ENCODE measurements at regions not wholly inside any gene's neighbourhood (a gene's known extent, or its start where the extent isn't known, plus 50 kb on each side); places are given as distances from the start of the nearest gene placed in this dataset.
"Not testable (repeated sequence)": the region's sequence is repeated elsewhere in the genome, so short reads cannot be mapped to it uniquely, and the experiment has no call there.

DNA sequence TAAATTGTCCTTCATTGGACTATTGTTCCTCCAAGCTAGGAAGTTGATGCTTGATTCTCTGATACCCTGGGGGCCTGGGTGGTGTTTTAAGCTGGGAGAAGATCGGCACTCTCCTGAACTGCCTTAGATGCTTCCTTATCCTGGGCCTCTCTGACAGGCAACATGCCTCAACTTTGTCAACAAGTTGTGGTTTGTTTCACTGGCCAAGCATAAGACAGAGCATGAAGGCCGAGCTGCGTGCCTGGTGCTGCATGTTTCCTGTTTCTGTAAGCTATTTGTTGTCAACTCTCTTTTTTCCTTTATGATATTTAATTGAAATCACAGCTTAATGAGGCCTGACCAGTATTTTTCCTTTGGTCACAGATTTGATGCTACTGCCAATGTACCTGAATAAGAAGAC is 187.6 kb upstream of the TNC start:
- no peak for DNase-seq

DNA sequence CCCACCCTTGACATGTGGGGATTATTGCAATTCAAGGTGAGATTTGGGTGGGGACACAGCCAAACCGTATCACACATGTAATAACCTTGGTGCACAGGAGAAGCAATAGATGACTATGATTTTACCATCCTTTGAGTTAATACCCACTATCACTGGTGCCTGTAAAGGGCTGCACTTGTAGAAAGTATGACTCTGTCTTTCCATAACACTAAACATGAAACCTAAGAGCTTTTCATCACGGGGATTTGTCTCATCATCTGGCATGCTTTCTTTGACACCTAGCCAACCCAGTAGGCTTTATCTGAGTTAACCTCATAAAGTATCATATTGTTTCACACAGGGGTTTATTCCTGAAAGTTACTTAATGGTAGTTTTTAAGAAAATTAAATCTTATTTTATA is 188.9 kb upstream of the TNC start:
- no peak for DNase-seq

DNA sequence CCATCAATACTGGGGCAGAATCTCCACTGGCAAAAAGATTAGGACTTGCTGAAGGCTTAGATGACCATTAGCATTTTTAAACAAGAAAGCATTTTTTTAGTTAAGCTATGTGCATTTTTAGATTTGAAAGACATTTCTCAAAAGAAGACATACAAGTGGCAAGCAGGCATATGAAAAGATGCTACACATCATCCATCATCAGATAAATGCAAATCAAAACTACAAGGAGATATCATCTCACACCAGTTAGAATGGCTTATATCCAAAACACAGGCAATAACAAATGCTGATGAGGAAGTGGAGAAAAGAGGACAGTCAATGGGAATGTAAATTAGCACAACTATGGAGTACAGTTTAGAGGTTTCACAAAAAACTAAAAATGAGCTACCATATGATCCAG is 195.6 kb upstream of the TNC start:
- no peak for DNase-seq

DNA sequence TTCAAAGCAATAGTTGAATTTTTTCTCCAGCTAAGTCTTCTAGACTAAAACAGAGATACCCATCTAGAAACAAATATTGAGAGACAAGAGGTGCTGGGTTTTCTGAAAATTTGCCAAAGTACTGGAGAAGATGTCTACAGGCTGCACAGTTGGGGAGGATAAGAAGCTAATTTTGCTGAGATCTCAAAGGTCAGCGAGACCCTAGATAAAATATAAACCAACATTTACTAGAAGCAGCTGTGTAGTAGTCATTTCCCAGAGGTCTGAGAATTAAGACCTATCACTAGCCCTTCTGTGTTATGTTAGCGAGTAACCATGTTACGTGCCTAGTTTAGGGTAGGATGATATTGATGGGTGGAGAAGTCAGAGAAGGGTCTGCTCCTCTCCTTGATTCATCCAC is 208.5 kb upstream of the TNC start:
- no peak for DNase-seq

DNA sequence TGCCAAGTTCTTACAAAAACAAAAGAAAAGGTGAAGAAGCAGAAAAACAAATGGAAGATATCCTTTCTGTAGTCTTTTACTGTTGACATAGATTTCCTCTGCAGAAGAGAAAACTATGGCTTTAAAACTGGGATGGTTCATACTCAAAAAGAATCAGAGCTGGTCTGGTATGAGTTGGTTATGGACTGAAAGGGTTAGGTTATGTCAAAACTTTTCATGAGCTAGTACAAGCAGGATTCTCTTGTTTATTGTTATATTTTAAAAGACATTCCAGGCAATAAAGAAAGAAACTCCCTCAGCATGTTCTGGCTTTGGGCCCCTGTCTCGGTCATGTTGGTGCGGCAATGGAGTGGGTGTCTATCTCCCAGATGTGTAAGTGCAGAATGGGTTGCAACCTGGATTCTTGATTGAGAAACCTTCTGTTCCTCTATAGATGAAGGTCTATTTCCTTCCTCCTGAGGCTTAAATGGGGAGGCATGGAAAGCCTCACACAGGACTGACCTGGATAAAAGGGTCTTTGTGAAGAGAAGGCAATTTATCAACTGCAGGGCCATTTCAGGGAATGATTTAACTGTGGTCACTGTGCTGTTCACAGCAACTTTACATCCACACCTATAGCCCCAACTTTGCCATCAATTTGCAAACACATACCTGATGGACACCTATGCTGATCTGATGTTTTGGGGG is 209.6 kb upstream of the TNC start:
- no peak for DNase-seq

DNA sequence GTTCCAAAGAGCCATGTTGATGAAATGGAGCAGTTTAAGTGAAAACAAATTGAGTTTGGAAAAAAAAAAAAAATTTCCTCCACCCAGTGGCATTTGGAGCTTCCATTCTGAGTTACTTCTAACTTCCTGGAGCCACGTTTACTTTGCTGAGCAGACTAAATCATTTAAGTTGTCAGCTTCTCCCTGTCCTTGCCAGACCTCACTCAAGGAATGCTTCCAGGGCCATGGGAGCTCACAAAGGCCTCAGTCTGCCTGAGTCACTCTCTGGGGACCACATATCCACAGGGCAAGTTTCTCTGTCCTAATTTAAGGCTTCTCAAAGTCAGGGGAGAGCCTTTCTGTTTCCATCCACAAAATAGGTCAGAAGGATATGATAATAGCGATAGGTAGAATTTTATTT is 210.3 kb upstream of the TNC start:
- DNase-seq: no peak

DNA sequence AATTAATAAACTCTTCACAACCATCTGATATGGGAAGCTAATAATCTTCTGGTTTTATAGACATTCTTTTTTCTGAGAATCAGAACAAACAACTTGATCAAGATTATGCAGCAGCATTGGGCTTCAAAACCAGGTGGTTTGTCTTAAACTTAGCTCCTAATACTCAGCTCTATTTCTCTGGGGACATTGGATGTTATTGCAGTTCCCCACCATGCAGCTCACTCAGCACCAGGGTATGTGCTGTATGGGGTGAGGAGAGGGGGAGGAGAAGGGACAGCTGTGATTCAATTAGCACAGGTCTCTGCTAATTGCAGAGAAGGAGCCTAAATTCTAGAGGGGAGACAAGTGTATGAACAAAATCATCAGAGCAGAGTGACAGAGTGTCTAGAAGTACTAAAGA is 210.7 kb upstream of the TNC start:
- no peak for DNase-seq

DNA sequence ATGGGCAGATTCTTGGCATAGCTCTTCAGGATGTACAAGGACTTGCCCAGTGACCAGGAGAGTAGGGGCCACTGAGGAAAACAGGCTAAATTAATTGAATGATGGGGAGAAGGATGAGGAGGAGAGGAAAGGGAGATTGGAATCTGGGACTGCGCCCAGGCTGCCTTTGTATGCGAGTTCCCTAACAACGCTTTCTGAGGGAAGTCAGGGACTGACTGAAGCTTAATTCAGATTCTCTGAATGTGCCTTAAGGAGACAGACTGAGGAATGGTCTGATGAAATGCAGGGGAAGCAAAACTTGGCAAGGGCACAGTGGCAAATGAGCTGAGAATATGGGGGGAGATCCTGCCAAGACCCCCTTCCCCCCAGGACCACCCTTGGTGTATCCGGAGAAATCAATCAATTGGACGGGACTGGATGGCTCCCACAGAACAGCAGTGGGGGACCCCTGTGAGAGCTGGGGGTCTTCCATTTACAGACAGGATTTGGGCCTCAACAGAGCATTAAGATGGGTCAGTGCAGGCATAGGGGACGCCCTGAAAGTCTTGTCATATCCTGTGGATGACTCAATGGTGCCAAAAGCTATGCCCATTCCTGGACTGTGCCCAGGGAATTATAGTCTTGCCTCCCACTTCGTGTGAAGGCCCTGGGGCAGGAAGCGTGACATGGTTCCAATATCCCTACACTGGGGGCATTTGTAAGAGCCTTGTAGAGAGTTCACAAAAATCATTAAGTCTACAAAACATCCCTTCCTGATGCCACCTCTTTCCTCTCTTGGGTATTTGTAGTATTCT is 215.5 kb upstream of the TNC start:
- no peak for DNase-seq

DNA sequence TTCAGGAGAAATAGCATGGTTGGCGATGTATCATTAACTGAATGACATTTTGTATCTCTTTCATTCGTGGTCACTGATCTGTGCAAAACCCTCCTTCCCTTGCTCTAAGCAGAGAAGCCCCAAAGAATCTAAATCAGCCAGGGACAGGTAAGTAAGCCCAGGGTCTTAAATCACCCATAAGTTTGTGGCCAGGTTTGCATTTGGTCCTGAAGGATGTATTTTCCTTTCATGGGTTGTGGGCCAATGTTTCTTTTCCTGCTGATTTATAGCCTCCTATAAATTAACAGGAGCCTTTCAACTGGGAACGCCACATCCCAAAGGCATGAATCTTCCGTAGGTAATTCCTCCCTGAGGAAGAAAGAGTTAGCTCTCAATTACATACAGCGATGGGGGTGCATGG is 217.5 kb upstream of the TNC start:
- no peak for DNase-seq

DNA sequence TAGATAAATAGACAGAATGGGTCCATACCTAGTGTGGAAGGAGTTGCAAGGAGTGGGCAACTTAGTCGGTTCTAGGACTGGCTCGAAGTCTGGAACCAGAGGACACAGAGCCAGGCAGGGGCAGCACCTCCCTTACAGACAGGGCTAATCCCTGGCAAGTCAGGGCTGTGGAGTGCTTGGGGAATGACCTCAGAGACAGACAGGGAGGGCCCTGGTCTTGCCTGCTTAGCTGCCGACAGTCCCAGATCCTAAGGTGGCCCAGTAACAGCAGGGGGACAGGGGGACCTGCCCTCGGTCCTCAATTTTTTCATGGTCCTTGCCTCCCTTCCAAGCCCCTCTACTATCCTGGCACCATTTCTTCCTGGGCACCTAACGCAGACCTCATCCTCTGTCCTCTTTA is 222.4 kb upstream of the TNC start:
- no peak for DNase-seq

DNA sequence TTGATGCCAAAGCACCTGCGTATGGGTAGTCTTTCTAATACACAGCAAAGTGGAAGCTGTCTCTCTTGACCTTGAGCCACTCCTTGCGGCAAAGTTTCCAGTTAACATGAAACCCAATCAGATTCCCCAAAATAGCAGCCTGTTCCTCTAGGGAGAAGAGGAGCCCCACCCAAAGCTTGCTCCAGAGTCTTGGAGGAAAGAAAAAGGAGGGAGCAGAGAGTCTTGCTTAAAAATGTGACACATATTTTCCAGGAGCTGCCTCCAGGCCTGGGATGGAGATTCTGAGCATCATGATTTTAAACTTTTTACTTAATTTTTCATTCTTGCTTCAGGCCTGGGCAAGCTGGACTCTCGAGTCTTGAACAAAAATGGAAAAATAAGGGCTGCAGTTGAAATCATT is 223.5 kb upstream of the TNC start:
- peak; percentile 9 for DNase-seq

DNA sequence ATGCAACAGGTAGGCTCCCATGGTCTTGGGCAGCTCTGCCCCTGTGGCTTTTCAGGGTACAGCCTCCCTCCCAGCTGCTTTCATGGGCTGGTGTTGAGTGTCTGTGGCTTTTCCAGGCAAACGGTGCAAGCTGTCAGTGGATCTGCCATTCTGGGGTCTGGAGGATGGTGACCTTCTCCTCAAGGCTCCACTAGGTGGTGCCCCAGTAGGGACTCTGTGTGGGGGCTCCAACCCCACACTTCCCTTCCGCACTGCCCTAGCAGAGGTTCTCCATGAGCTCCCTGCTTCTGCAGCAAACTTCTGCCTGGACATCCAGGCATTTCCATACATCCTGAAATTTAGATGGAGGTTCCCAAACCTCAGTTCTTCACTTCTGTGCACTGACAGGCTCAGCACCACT is 229.8 kb upstream of the TNC start:
- not testable (repeated sequence) for DNase-seq

DNA sequence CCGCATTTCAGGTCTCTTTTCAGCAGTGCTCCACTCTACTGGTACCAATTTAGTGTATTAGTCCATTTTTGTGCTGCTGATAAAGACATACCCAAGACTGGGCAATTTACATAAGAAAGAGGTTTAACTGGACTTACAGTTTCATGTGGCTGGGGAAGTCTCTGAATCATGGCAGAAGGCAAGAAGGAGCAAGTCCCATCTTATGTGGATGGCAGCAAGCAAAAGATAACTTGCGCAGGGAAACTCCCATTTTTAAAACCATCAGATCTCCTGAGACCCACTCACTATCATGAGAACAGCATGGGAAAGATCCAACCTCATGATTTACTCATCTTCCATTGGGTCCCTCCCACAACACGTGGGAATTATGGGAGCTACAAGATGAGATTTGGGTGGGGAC is 231.0 kb upstream of the TNC start:
- not testable (repeated sequence) for DNase-seq

DNA sequence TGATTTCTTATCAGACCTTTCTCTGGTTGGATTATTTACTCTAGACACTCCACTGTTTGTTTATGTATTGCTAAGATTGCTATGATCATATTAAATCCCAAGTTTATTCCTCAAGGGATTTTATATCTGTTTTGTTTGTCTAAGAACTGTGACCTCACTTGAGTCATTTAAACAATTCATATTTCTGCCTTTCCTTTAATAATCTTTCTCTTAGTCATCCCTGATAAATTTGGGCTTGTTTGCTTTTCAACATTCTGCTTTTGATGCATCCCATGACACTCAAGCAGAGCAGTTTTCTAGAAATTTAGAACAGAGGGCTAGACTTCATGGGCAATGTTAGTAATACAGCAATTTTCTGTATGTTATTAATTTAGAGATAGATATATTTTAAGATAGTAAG is 231.6 kb upstream of the TNC start:
- DNase-seq: no peak

DNA sequence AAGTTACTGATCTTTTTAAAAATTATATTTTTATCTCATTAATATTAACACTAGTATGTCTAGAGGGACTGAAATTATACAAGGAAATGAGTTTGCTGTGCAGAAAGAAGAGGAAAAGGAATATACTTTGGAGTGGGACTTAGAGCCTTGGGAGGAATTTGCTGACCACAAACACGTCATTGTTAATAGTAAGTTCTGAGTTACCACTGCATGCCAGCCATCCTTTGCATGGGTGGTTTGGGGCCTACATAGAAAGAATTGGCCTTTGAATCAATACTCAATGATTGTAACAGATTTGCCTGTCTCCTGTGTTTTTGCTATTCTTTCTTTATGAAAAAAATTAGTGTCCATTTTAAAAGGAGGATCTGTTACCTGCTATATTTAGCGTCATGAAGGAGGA is 232.6 kb upstream of the TNC start:
- DNase-seq: no peak

DNA sequence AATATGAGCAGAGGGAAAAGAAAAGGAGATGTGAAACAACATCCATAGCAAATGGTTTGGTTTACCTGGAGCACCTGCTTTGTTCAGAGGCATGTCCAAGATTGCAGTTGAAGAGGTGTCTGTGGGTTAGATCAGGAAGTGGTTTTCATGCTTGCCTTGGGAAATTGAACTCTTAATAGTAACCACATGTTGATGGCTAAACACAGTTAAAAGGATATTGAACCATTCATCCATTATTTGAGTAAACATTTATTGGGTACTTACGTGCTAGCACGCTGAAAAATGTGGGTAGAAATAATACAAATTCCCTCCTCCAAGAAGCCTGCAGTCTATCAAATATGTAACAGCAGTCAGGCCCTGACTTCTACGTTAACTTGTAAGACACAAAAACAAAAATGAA is 235.7 kb upstream of the TNC start:
- DNase-seq: no peak

DNA sequence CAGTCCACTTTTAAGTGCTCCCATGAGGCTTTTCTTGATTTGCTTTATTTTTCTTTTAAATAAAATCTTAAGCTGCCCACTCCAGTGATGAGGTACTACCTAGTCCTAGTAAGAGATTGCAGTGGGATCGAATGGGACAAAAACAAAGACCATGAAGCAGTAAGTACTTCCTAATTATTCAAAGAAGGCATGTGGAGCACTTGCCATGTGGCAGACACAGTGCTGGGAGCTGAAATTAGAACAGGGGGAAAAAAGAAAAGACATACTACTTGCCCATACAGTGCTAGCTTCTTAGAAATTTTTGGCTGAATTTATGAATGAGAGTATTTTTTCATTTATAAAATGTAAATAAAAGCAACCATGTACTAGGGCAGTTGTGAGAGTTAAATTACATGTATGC is 239.9 kb upstream of the TNC start:
- no peak for DNase-seq

DNA sequence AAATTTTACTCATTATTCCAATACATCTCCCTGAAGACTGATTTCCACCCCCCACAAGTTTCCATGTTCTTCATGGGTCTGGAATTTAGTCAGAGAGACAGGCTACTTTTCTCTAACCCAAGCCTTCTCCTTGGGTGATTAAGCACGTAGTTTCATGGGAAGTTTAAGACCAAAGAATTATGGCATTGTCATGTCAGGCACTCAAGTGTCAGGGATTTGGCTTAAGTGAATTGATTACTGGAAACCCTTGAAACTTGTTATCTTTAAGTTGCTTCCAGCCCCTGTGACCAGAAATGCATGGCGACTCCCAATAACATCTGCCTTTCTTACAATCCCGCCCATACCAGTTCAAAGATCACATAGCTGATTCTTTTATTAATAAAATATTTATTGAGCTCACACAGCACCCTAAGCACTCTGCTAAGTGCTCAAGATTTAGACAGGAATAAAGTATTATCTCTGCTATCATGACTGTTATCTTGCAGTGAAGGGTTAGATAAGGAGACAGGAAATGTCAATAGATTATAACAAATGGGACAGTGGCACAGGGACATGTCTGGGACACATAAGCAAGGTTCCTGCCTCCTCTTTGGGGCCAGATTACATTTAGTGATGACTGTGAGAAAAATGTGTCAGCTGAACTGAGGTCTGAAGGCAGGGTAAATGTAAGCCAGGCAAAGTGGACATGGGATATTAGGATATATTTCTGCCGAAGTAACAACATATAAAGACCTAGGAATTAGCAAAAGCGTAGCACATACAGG is 241.2 kb upstream of the TNC start:
- DNase-seq: no peak

DNA sequence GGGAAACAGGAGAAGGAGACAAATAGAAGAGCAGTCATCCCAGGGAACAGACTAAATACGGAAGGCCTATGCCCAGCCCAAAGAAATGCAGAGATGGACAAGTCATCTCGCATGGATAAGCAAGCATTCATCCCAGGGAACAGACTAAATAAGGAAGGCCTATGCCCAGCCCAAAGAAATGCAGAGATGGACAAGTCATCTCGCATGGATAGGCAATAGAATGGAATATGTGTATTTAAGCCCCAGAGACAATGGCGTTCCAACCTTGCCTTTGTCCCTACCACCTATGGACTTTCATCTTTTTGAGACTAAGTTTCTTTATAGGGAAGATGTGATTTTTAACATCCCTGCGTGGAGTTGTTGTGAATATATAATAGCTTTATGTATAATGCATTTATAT is 242.2 kb upstream of the TNC start:
- no peak for DNase-seq

DNA sequence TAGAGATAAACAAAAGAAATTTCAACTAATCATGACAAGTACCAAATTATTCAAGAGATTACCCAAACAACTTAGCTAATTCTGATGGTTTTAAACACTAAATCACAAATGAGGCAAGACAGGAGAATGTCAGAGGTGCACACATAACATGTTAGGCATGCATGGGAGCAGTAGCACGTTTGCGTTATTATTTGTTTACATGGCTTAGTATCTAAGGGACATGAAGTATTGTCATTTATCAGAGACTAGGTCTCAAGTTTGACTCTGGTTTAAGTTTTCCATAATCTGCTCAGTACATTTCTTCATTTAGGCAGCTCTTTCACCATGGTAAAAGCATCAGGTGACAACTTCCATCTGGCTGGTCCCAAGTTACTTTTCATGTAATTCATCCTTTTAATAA is 244.1 kb upstream of the TNC start:
- DNase-seq: no peak

DNA sequence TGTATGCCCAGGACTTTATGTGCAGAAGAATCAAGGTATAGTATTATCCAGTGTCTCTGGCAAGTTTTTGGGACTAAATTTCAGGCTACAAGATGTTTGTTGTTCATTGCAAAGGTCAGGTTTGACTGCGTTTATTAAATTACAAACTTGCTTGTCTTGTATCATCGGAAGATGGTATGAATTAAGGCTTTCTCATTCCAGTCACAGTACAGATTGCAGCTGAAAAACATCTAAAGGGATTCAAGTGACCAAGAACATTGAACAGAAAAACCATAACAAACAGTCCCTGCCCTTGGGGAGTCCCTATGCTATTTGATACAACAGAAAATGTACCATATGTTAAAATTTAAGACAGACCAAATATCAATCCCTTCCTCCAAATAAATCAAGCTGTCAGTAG is 244.7 kb upstream of the TNC start:
- no peak for DNase-seq

DNA sequence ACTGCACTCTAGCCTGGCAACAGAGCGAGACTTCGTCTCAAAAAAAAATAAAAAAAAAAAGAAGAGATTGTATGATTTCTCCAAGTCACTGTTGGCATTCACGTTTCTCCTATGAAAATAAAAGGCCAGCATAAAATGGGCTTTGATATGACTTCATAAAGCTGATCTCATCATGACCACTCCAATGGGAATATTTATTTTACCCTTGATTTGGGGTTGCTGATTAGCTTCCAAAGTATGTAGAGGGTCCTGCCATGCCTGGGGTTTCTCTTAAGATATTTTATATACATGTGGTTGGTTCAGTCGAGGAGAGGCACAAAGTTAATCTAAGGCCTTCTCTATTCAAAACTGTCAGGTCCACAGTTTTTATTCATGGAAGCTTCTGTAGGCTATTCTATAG is 247.0 kb upstream of the TNC start:
- DNase-seq: no peak

DNA sequence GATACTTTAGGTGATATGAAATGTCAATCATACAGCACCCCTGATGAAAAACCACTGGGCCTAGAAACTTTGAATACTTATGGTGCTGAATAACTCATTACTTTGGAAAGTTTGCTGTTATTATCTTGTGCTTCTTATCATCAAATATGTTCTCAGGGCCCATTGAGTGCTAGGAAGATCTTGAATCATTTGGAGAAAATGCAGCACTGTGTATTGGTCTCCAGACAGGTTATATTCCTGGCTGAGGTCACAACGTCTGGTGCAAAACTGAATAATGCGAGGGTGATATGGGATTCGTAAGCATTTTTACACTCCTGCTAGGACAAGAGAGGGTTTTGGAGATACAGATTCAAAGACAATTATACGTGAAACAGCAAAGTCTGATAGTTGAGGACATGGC is 249.4 kb upstream of the TNC start:
- DNase-seq: no peak
